ENCODE measurements at regions not wholly inside any gene's neighbourhood (a gene's known extent, or its start where the extent isn't known, plus 50 kb on each side); places are given as distances from the start of the nearest gene placed in this dataset.

- no peak overlapping the region for H3K4me3 ChIP-seq (ENCODE audit: insufficient read length, low read depth)
- H3K36me3 ChIP-seq (ENCODE audit: insufficient read depth, insufficient read length, low read length): no peaks in the 10 kb centered on the region
- no peaks in the 10 kb centered on the region for H3K27me3 ChIP-seq (ENCODE audit: insufficient read depth, insufficient read length)
- no peak overlapping the region for H3K9ac ChIP-seq (ENCODE audit: insufficient read length, low read depth)
- H3K9me3 ChIP-seq (ENCODE audit: insufficient read depth, low read length): no peaks in the 10 kb centered on the region
- DNase-seq (ENCODE audit: low read depth, low spot score): no peak
- no peak for TF ChIP-seq ZNF274 (IDR thresholded peaks at IDR 0.05; ENCODE audit: low read depth, low read length)
- TF ChIP-seq YY1 (IDR thresholded peaks at IDR 0.05; ENCODE audit: insufficient read depth, insufficient read length): no peak
- TF ChIP-seq SUZ12 (IDR thresholded peaks at IDR 0.05; ENCODE audit: extremely low read depth, insufficient read depth, insufficient read length): no peak
- peaks cover 10% of the 10 kb centered on the region for H3K4me1 ChIP-seq (ENCODE audit: insufficient read depth, insufficient read length)
These were observed 107.4 kb downstream of the MATN1 start for GRCh38 chr1:30615816-30616590.

- DNase-seq (ENCODE audit: low read depth, low spot score): no peak
- H3K36me3 ChIP-seq (ENCODE audit: insufficient read depth, insufficient read length, low read length): no peaks in the 10 kb centered on the region
- no peak overlapping the region for H3K4me3 ChIP-seq (ENCODE audit: insufficient read length, low read depth)
- H3K9ac ChIP-seq (ENCODE audit: insufficient read length, low read depth): no peak overlapping the region
- no peaks in the 10 kb centered on the region for H3K27me3 ChIP-seq (ENCODE audit: insufficient read depth, insufficient read length)
- TF ChIP-seq ZNF274 (IDR thresholded peaks at IDR 0.05; ENCODE audit: low read depth, low read length) (no peak), SUZ12 (IDR thresholded peaks at IDR 0.05; ENCODE audit: extremely low read depth, insufficient read depth, insufficient read length) (no peak), YY1 (IDR thresholded peaks at IDR 0.05; ENCODE audit: insufficient read depth, insufficient read length) (no peak)
- peaks cover 10% of the 10 kb centered on the region for H3K4me1 ChIP-seq (ENCODE audit: insufficient read depth, insufficient read length)
- H3K9me3 ChIP-seq (ENCODE audit: insufficient read depth, low read length): no peaks in the 10 kb centered on the region
These were observed 108.1 kb downstream of the MATN1 start for GRCh38 chr1:30615076-30615795.

- no peak for DNase-seq (ENCODE audit: low read depth, low spot score)
- no peak for TF ChIP-seq ZNF274 (IDR thresholded peaks at IDR 0.05; ENCODE audit: low read depth, low read length)
- no peak for TF ChIP-seq SUZ12 (IDR thresholded peaks at IDR 0.05; ENCODE audit: extremely low read depth, insufficient read depth, insufficient read length)
- no peak for TF ChIP-seq YY1 (IDR thresholded peaks at IDR 0.05; ENCODE audit: insufficient read depth, insufficient read length)
- no peaks in the 10 kb centered on the region for H3K27me3 ChIP-seq (ENCODE audit: insufficient read depth, insufficient read length)
- no peak overlapping the region for H3K4me3 ChIP-seq (ENCODE audit: insufficient read length, low read depth)
- H3K9me3 ChIP-seq (ENCODE audit: insufficient read depth, low read length): no peaks in the 10 kb centered on the region
- H3K9ac ChIP-seq (ENCODE audit: insufficient read length, low read depth): no peak overlapping the region
- H3K36me3 ChIP-seq (ENCODE audit: insufficient read depth, insufficient read length, low read length): no peaks in the 10 kb centered on the region
- H3K4me1 ChIP-seq (ENCODE audit: insufficient read depth, insufficient read length): peaks cover 7% of the 10 kb centered on the region
These were observed 110.2 kb downstream of the MATN1 start for GRCh38 chr1:30613188-30613587.

GRCh38 chr1:30612536-30613065, 110.8 kb downstream of the MATN1 start:
- TF ChIP-seq SUZ12 (IDR thresholded peaks at IDR 0.05; ENCODE audit: extremely low read depth, insufficient read depth, insufficient read length) (no peak), YY1 (IDR thresholded peaks at IDR 0.05; ENCODE audit: insufficient read depth, insufficient read length) (no peak), ZNF274 (IDR thresholded peaks at IDR 0.05; ENCODE audit: low read depth, low read length) (no peak)
- peaks cover 7% of the 10 kb centered on the region for H3K4me1 ChIP-seq (ENCODE audit: insufficient read depth, insufficient read length)
- no peaks in the 10 kb centered on the region for H3K9me3 ChIP-seq (ENCODE audit: insufficient read depth, low read length)
- no peak overlapping the region for H3K9ac ChIP-seq (ENCODE audit: insufficient read length, low read depth)
- no peak overlapping the region for H3K4me3 ChIP-seq (ENCODE audit: insufficient read length, low read depth)
- no peaks in the 10 kb centered on the region for H3K27me3 ChIP-seq (ENCODE audit: insufficient read depth, insufficient read length)
- no peak for DNase-seq (ENCODE audit: low read depth, low spot score)
- H3K36me3 ChIP-seq (ENCODE audit: insufficient read depth, insufficient read length, low read length): no peaks in the 10 kb centered on the region

- Histone ChIP-seq H3K9me3 (ENCODE audit: insufficient read depth, low read length) (no peaks in the 10 kb centered on the region), H3K9ac (ENCODE audit: insufficient read length, low read depth) (no peak overlapping the region), H3K27me3 (ENCODE audit: insufficient read depth, insufficient read length) (no peaks in the 10 kb centered on the region), H3K4me1 (ENCODE audit: insufficient read depth, insufficient read length) (peaks cover 7% of the 10 kb centered on the region), H3K36me3 (ENCODE audit: insufficient read depth, insufficient read length, low read length) (no peaks in the 10 kb centered on the region), H3K4me3 (ENCODE audit: insufficient read length, low read depth) (no peak overlapping the region)
- no peak for TF ChIP-seq ZNF274 (IDR thresholded peaks at IDR 0.05; ENCODE audit: low read depth, low read length)
- no peak for TF ChIP-seq YY1 (IDR thresholded peaks at IDR 0.05; ENCODE audit: insufficient read depth, insufficient read length)
- TF ChIP-seq SUZ12 (IDR thresholded peaks at IDR 0.05; ENCODE audit: extremely low read depth, insufficient read depth, insufficient read length): no peak
- no peak for DNase-seq (ENCODE audit: low read depth, low spot score)
These were observed 111.6 kb downstream of the MATN1 start for GRCh38 chr1:30611741-30612309.

- Histone ChIP-seq H3K27me3 (ENCODE audit: insufficient read depth, insufficient read length) (no peaks in the 10 kb centered on the region), H3K4me1 (ENCODE audit: insufficient read depth, insufficient read length) (peaks cover 7% of the 10 kb centered on the region), H3K9me3 (ENCODE audit: insufficient read depth, low read length) (no peaks in the 10 kb centered on the region), H3K4me3 (ENCODE audit: insufficient read length, low read depth) (no peak overlapping the region), H3K36me3 (ENCODE audit: insufficient read depth, insufficient read length, low read length) (no peaks in the 10 kb centered on the region), H3K9ac (ENCODE audit: insufficient read length, low read depth) (no peak overlapping the region)
- TF ChIP-seq YY1 (IDR thresholded peaks at IDR 0.05; ENCODE audit: insufficient read depth, insufficient read length): no peak
- TF ChIP-seq ZNF274 (IDR thresholded peaks at IDR 0.05; ENCODE audit: low read depth, low read length): no peak
- no peak for TF ChIP-seq SUZ12 (IDR thresholded peaks at IDR 0.05; ENCODE audit: extremely low read depth, insufficient read depth, insufficient read length)
- no peak for DNase-seq (ENCODE audit: low read depth, low spot score)
These were observed 112.5 kb downstream of the MATN1 start for GRCh38 chr1:30610917-30611316.

- Histone ChIP-seq H3K4me1 (ENCODE audit: insufficient read depth, insufficient read length) (no peaks in the 10 kb centered on the region), H3K9ac (ENCODE audit: insufficient read length, low read depth) (no peak overlapping the region), H3K4me3 (ENCODE audit: insufficient read length, low read depth) (no peak overlapping the region), H3K36me3 (ENCODE audit: insufficient read depth, insufficient read length, low read length) (no peaks in the 10 kb centered on the region), H3K27me3 (ENCODE audit: insufficient read depth, insufficient read length) (no peaks in the 10 kb centered on the region), H3K9me3 (ENCODE audit: insufficient read depth, low read length) (no peaks in the 10 kb centered on the region)
- TF ChIP-seq SUZ12 (IDR thresholded peaks at IDR 0.05; ENCODE audit: extremely low read depth, insufficient read depth, insufficient read length) (no peak), ZNF274 (IDR thresholded peaks at IDR 0.05; ENCODE audit: low read depth, low read length) (no peak), YY1 (IDR thresholded peaks at IDR 0.05; ENCODE audit: insufficient read depth, insufficient read length) (no peak)
- DNase-seq (ENCODE audit: low read depth, low spot score): no peak
These were observed 113.4 kb downstream of the MATN1 start for GRCh38 chr1:30609999-30610345.

Data from NT2/D1 (cell line).